CD14-positive monocyte (primary cell): ENCODE measurements at regions not wholly inside any gene's neighbourhood (a gene's known extent, or its start where the extent isn't known, plus 50 kb on each side); places are given as distances from the start of the nearest gene placed in this dataset.

Experiments
- DNase-seq, 3 donors: peaks; one replicate each; pipeline ENCODE4 v3.0.0-alpha.2; 2011 to 2022
- H2AFZ ChIP-seq: 2 replicates; pipeline ENCODE4 v1.6.0; 2012; ENCODE audit warnings: mild to moderate bottlenecking, low read depth, low read length, inconsistent platforms; ENCODE audit not compliant: insufficient read depth, poor library complexity, severe bottlenecking
- H3K27ac ChIP-seq, 2 donors: 1 replicate in 1 of 2; 2 replicates in 1 of 2; pipeline ENCODE4 v1.5.1; 2012 to 2013; ENCODE audit warnings: low read length in 2 of 2, control low read depth in 1 of 2, inconsistent platforms in 1 of 2, low read depth in 1 of 2, mild to moderate bottlenecking in 1 of 2
- H3K27me3 ChIP-seq, 2 donors: one replicate each; pipeline versions ENCODE4 v1.6.0 to v1.6.1; 2011 to 2013; ENCODE audit warnings: low read length in 2 of 2; ENCODE audit not compliant: control insufficient read depth in 2 of 2, insufficient read depth in 2 of 2
- H3K36me3 ChIP-seq, 2 donors: replicated peaks in 1 of 2; 1 replicate in 1 of 2; 2 replicates in 1 of 2; pipeline versions ENCODE4 v1.5.1 to v1.6.1; 2012 to 2013; ENCODE audit warnings: low read length in 2 of 2, control low read depth in 1 of 2, inconsistent platforms in 1 of 2, mild to moderate bottlenecking in 1 of 2; ENCODE audit not compliant: insufficient read depth in 2 of 2, control insufficient read depth in 1 of 2
- H3K4me1 ChIP-seq, 2 donors: 1 replicate in 1 of 2; 2 replicates in 1 of 2; pipeline versions ENCODE4 v1.5.1 to v1.6.1; 2012 to 2013; ENCODE audit warnings: low read length in 2 of 2, control low read depth in 1 of 2, inconsistent platforms in 1 of 2, mild to moderate bottlenecking in 1 of 2, moderate library complexity in 1 of 2; ENCODE audit not compliant: insufficient read depth in 2 of 2, control insufficient read depth in 1 of 2
- H3K4me2 ChIP-seq: replicated peaks from 2 replicates; pipeline ENCODE3; 2012; ENCODE audit warnings: low read length, moderate library complexity, mild to moderate bottlenecking; ENCODE audit not compliant: poor library complexity, severe bottlenecking; ENCODE audit errors: extremely low read depth
- H3K4me3 ChIP-seq, 3 experiments: fragments of 200-600 bp in 1 of 3; sonication (generic) in 1 of 3; replicated peaks in 1 of 3; 1 replicate in 2 of 3; 2 replicates in 1 of 3; pipeline ENCODE4 v1.5.1; 2011 to 2013; ENCODE audit warnings: low read length in 3 of 3, mild to moderate bottlenecking in 3 of 3, control low read depth in 2 of 3, low read depth in 2 of 3, inconsistent platforms in 1 of 3, moderate library complexity in 1 of 3
- H3K79me2 ChIP-seq: 2 replicates; pipeline ENCODE4 v1.6.0; 2012; ENCODE audit warnings: mild to moderate bottlenecking, control low read depth, inconsistent platforms, low read length, moderate library complexity; ENCODE audit not compliant: insufficient read depth
- H3K9ac ChIP-seq: 2 replicates; pipeline ENCODE4 v1.6.0; 2017; ENCODE audit warnings: low read length, mild to moderate bottlenecking; ENCODE audit not compliant: insufficient read depth, poor library complexity, severe bottlenecking
- H3K9me3 ChIP-seq, 2 donors: replicated peaks in 1 of 2; 1 replicate in 1 of 2; 2 replicates in 1 of 2; pipeline versions ENCODE4 v1.5.1 to v1.6.1; 2012 to 2013; ENCODE audit warnings: low read length in 2 of 2, control low read depth in 1 of 2; ENCODE audit not compliant: control insufficient read depth in 1 of 2, insufficient read depth in 1 of 2
- H4K20me1 ChIP-seq: 2 replicates; pipeline ENCODE4 v1.6.0; 2012; ENCODE audit warnings: mild to moderate bottlenecking, low read length, control low read depth, moderate library complexity; ENCODE audit not compliant: insufficient read depth
- H3K27ac Mint-ChIP-seq, 7 donors: one replicate each; pipeline ENCODE4 v1.8.0; 2020; ENCODE audit warnings: mild to moderate bottlenecking in 7 of 7, mixed read lengths in 7 of 7, moderate library complexity in 6 of 7, inconsistent platforms in 2 of 7
- H3K27me3 Mint-ChIP-seq, 3 donors: one replicate each; pipeline ENCODE4 v1.8.0; 2021 to 2022; ENCODE audit warnings: low read depth in 3 of 3, mild to moderate bottlenecking in 3 of 3, mixed read lengths in 3 of 3, moderate library complexity in 3 of 3, inconsistent platforms in 1 of 3
- H3K36me3 Mint-ChIP-seq, 2 donors: one replicate each; pipeline ENCODE4 v1.8.0; 2020; ENCODE audit warnings: mixed read lengths in 2 of 2, inconsistent platforms in 1 of 2, mild to moderate bottlenecking in 1 of 2
- H3K4me1 Mint-ChIP-seq: one replicate; pipeline ENCODE4 v1.8.0; 2020; ENCODE audit warnings: mild to moderate bottlenecking, mixed read lengths
- H3K4me3 Mint-ChIP-seq, 2 donors: one replicate each; pipeline ENCODE4 v1.8.0; 2020; ENCODE audit warnings: mild to moderate bottlenecking in 2 of 2, mixed read lengths in 2 of 2, moderate library complexity in 1 of 2
- H3K9me3 Mint-ChIP-seq, 7 donors: one replicate each; pipeline ENCODE4 v1.8.0; 2020 to 2022; ENCODE audit warnings: mixed read lengths in 7 of 7, mild to moderate bottlenecking in 6 of 7, moderate library complexity in 6 of 7, inconsistent platforms in 2 of 7
- CTCF ChIP-seq: fragments of 200-600 bp; IDR thresholded peaks from one replicate; pipeline ENCODE4 v1.8.0; 2022; ENCODE audit warnings: antibody characterized with exemption, mild to moderate bottlenecking
- WGBS: methylation state at CpG from one replicate; pipeline ENCODE4 v1.1.5; 2013; ENCODE audit warnings: missing lambda C conversion rate; ENCODE audit not compliant: insufficient coverage; 5-methylcytosine and 5-hydroxymethylcytosine counted together
- intact Hi-C, 2 donors: fragments of 100-400 bp; cut with micrococcal nuclease; formaldehyde crosslinking; loops; one replicate each; pipeline versions ENCODE4 v1.15.0 to v1.15.1; 2023

- Mint-ChIP-seq H3K36me3 (no peaks in the 10 kb centered on the region), H3K4me3 (no peak overlapping the region), H3K9me3 (peaks cover 0 to 5% (median 2%) of the 10 kb centered on the region in 7 donors), H3K27ac (no peak overlapping the region), H3K4me1 (no peaks in the 10 kb centered on the region), H3K27me3 (peaks cover 0 to 6% (median 2%) of the 10 kb centered on the region in 3 donors)
- intact Hi-C loops = no loop called here
- no peak overlapping the region for H3K4me3 ChIP-seq
- no peak overlapping the region for H3K4me2 ChIP-seq
- no peak for DNase-seq
- H3K36me3 ChIP-seq = no peaks in the 10 kb centered on the region
- H3K4me1 ChIP-seq = no peaks in the 10 kb centered on the region
- no peak overlapping the region for H3K9ac ChIP-seq
- TF ChIP-seq CTCF = no peak
- no peaks in the 10 kb centered on the region for H3K79me2 ChIP-seq
- H3K27me3 ChIP-seq = no peaks in the 10 kb centered on the region
- H3K9me3 ChIP-seq = no peaks in the 10 kb centered on the region
- no peak overlapping the region for H3K27ac ChIP-seq
- H2AFZ ChIP-seq = no peak overlapping the region
- no peaks in the 10 kb centered on the region for H4K20me1 ChIP-seq
- 82% methylated on average over 3 of the region's 4 CpGs for WGBS
Measured at GRCh38 chr3:159667261-159667660, 321.4 kb upstream of the IL12A start.

GRCh38 chr3:159668461-159668860 is 320.2 kb upstream of the IL12A start:
- Mint-ChIP-seq H3K4me1 (no peaks in the 10 kb centered on the region), H3K27ac (no peak overlapping the region), H3K9me3 (peaks cover 0 to 4% (median 0%) of the 10 kb centered on the region in 7 donors), H3K27me3 (peaks cover 0 to 6% (median 2%) of the 10 kb centered on the region in 3 donors), H3K36me3 (no peaks in the 10 kb centered on the region), H3K4me3 (no peak overlapping the region)
- intact Hi-C loops = no loop called here
- no peak overlapping the region for H3K4me2 ChIP-seq
- H3K27me3 ChIP-seq = no peaks in the 10 kb centered on the region
- H3K27ac ChIP-seq = no peak overlapping the region
- DNase-seq = no peak
- no peaks in the 10 kb centered on the region for H3K9me3 ChIP-seq
- no peaks in the 10 kb centered on the region for H4K20me1 ChIP-seq
- 83% methylated on average over 1 of the region's 3 CpGs for WGBS
- H2AFZ ChIP-seq = no peak overlapping the region
- H3K4me3 ChIP-seq = no peak overlapping the region
- H3K9ac ChIP-seq = no peak overlapping the region
- no peaks in the 10 kb centered on the region for H3K4me1 ChIP-seq
- no peaks in the 10 kb centered on the region for H3K36me3 ChIP-seq
- no peaks in the 10 kb centered on the region for H3K79me2 ChIP-seq
- no peak for TF ChIP-seq CTCF
